Glutamatergic neuron (in vitro differentiated cells): ENCODE measurements at regions not wholly inside any gene's neighbourhood (a gene's known extent, or its start where the extent isn't known, plus 50 kb on each side); places are given as distances from the start of the nearest gene placed in this dataset.

ENCODE experiments used
- DNase-seq: peaks from one replicate; pipeline ENCODE4 v3.0.0; 2022
- H3K27ac Mint-ChIP-seq: one replicate; pipeline ENCODE4 v1.8.0; 2020; ENCODE audit warnings: mild to moderate bottlenecking, mixed read lengths, inconsistent platforms; ENCODE audit not compliant: unreplicated experiment
- H3K27me3 Mint-ChIP-seq: one replicate; pipeline ENCODE4 v1.8.0; 2020; ENCODE audit warnings: mild to moderate bottlenecking, moderate library complexity, mixed read lengths, inconsistent platforms; ENCODE audit not compliant: unreplicated experiment
- H3K36me3 Mint-ChIP-seq: one replicate; pipeline ENCODE4 v1.8.0; 2020; ENCODE audit warnings: mild to moderate bottlenecking, mixed read lengths, inconsistent platforms; ENCODE audit not compliant: unreplicated experiment
- H3K4me1 Mint-ChIP-seq: one replicate; pipeline ENCODE4 v1.8.0; 2020; ENCODE audit warnings: mild to moderate bottlenecking, low read depth, mixed read lengths, inconsistent platforms; ENCODE audit not compliant: unreplicated experiment
- H3K4me3 Mint-ChIP-seq: one replicate; pipeline ENCODE4 v1.8.0; 2020; ENCODE audit warnings: mild to moderate bottlenecking, mixed read lengths, inconsistent platforms; ENCODE audit not compliant: unreplicated experiment
- H3K9me3 Mint-ChIP-seq: one replicate; pipeline ENCODE4 v1.8.0; 2020; ENCODE audit warnings: mild to moderate bottlenecking, moderate library complexity, mixed read lengths, inconsistent platforms; ENCODE audit not compliant: unreplicated experiment
- TF ChIP-seq, protein P1 (sequence below): fragments of 200-600 bp; sonication (generic); IDR thresholded peaks from one replicate; pipeline ENCODE4 v1.5.0; 2021; ENCODE audit not compliant: partially characterized antibody, unreplicated experiment

DNA sequence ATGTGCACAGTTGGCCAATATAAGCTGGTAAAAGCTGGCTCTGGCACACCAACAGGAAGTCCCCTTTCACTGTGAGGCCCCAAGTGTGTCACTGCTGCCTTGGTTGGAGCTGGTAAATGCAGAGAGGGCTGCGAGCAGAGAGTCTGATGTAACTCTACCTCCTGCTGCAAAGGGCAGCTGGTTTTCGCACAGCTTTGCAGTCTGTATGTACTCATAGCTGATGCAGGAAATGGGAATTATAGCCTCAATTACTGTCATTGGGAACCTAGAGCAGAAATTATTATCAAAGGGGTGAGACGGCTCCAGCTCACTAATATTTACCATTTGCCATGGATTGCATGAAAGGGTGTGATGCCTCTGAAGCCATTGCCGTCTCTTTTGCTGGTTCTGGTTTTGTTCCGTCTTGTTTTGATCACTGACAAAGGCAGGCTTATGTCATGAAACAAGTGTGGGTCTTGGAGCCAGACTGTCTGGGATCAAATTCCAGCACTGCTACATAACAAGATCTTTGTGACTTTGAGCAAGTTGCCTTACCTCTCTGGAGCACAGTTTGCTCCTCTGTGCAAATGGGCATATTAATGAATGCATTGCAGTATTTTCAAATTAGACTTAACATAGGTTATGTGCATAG lies 124.3 kb upstream of the SLC25A48 start:
- DNase-seq = no peak
- no peaks in the 10 kb centered on the region for H3K4me1 Mint-ChIP-seq

DNA sequence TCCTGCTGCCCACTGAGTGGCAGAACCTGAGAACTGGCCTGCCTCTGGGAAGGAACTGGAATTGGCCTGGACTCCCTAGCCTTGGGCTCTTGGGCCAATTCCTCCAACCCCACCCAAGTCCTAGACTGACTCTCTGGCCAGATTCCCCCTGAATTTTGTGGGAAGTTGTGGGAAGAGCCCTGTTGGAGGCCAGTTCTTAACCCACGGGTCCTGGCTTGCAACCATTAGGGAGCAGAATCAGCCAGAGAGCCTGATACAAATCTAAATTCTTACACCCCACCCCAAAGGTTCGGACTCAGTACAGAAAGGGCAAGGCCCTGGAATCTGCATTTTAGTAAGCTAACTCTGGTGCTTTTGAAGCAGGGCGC lies 125.3 kb upstream of the SLC25A48 start:
- H3K27ac Mint-ChIP-seq = no peak overlapping the region
- H3K9me3 Mint-ChIP-seq = no peaks in the 10 kb centered on the region
- no peaks in the 10 kb centered on the region for H3K4me1 Mint-ChIP-seq
- no peaks in the 10 kb centered on the region for H3K36me3 Mint-ChIP-seq
- peaks cover 2% of the 10 kb centered on the region for H3K27me3 Mint-ChIP-seq
- TF ChIP-seq, protein P1, sequence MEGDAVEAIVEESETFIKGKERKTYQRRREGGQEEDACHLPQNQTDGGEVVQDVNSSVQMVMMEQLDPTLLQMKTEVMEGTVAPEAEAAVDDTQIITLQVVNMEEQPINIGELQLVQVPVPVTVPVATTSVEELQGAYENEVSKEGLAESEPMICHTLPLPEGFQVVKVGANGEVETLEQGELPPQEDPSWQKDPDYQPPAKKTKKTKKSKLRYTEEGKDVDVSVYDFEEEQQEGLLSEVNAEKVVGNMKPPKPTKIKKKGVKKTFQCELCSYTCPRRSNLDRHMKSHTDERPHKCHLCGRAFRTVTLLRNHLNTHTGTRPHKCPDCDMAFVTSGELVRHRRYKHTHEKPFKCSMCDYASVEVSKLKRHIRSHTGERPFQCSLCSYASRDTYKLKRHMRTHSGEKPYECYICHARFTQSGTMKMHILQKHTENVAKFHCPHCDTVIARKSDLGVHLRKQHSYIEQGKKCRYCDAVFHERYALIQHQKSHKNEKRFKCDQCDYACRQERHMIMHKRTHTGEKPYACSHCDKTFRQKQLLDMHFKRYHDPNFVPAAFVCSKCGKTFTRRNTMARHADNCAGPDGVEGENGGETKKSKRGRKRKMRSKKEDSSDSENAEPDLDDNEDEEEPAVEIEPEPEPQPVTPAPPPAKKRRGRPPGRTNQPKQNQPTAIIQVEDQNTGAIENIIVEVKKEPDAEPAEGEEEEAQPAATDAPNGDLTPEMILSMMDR = no peak
- H3K4me3 Mint-ChIP-seq = no peak overlapping the region
- no peak for DNase-seq

More for the DNA sequence above, 124.3 kb upstream of the SLC25A48 start:
- no peak overlapping the region for H3K4me3 Mint-ChIP-seq
- H3K9me3 Mint-ChIP-seq = no peaks in the 10 kb centered on the region
- H3K27me3 Mint-ChIP-seq = peaks cover 2% of the 10 kb centered on the region
- H3K36me3 Mint-ChIP-seq = no peaks in the 10 kb centered on the region
- TF ChIP-seq, protein P1 = no peak
- no peak overlapping the region for H3K27ac Mint-ChIP-seq

GRCh38 chr5:135708481-135709207 lies 125.8 kb upstream of the SLC25A48 start:
- Mint-ChIP-seq H3K27me3 (peaks cover 2% of the 10 kb centered on the region), H3K4me1 (no peaks in the 10 kb centered on the region), H3K27ac (no peak overlapping the region), H3K4me3 (no peak overlapping the region), H3K36me3 (no peaks in the 10 kb centered on the region), H3K9me3 (no peaks in the 10 kb centered on the region)
- TF ChIP-seq, protein P1 = no peak
- DNase-seq = no peak

- Mint-ChIP-seq H3K4me1 (no peaks in the 10 kb centered on the region), H3K27ac (no peak overlapping the region), H3K36me3 (no peaks in the 10 kb centered on the region), H3K27me3 (peaks cover 2% of the 10 kb centered on the region), H3K4me3 (no peak overlapping the region), H3K9me3 (no peaks in the 10 kb centered on the region)
- TF ChIP-seq, protein P1 = no peak
- no peak for DNase-seq
Measured at GRCh38 chr5:135707302-135707701, 127.2 kb upstream of the SLC25A48 start.

- no peak for DNase-seq
- Mint-ChIP-seq H3K9me3 (no peaks in the 10 kb centered on the region), H3K4me3 (no peak overlapping the region), H3K27ac (no peak overlapping the region), H3K36me3 (no peaks in the 10 kb centered on the region), H3K27me3 (peaks cover 2% of the 10 kb centered on the region), H3K4me1 (no peaks in the 10 kb centered on the region)
- TF ChIP-seq, protein P1 = no peak
Measured at GRCh38 chr5:135706893-135707292, 127.6 kb upstream of the SLC25A48 start.
